Karpas-422 (cell line): ENCODE measurements at regions not wholly inside any gene's neighbourhood (a gene's known extent, or its start where the extent isn't known, plus 50 kb on each side); places are given as distances from the start of the nearest gene placed in this dataset.

Experiments used
- DNase-seq: peaks from one replicate; pipeline ENCODE4 v3.0.0-alpha.2; 2015
- H2AFZ ChIP-seq: fragments of 200-600 bp; sonication (generic); 2 replicates; pipeline ENCODE4 v1.6.1; 2014; ENCODE audit warnings: antibody characterized with exemption, low read length, mixed read lengths
- H3K27ac ChIP-seq: fragments of 200-600 bp; sonication (generic); 2 replicates; pipeline ENCODE4 v1.5.1; 2014; ENCODE audit warnings: mild to moderate bottlenecking, low read length, moderate library complexity
- H3K27me3 ChIP-seq: fragments of 200-600 bp; sonication (generic); 2 replicates; pipeline ENCODE4 v1.6.1; 2014; ENCODE audit warnings: low read length, mixed read lengths
- H3K36me3 ChIP-seq: fragments of 200-600 bp; sonication (generic); 2 replicates; pipeline ENCODE4 v1.6.1; 2014; ENCODE audit warnings: low read length, mixed read lengths; ENCODE audit not compliant: insufficient read depth
- H3K4me1 ChIP-seq: fragments of 200-600 bp; sonication (generic); 2 replicates; pipeline ENCODE4 v1.6.1; 2014; ENCODE audit warnings: mild to moderate bottlenecking, low read length, mixed read lengths
- H3K4me2 ChIP-seq: fragments of 200-600 bp; sonication (generic); 2 replicates; pipeline ENCODE4 v1.6.1; 2014; ENCODE audit warnings: low read length, low read depth, mild to moderate bottlenecking; ENCODE audit not compliant: poor library complexity, severe bottlenecking
- H3K4me3 ChIP-seq: fragments of 200-600 bp; sonication (generic); 2 replicates; pipeline ENCODE4 v1.5.1; 2014; ENCODE audit warnings: mild to moderate bottlenecking, antibody characterized with exemption, low read length, mixed read lengths
- H3K79me2 ChIP-seq: fragments of 200-600 bp; sonication (generic); 2 replicates; pipeline ENCODE4 v1.6.1; 2014; ENCODE audit warnings: mild to moderate bottlenecking, low read length, mixed read lengths
- H3K9ac ChIP-seq: fragments of 200-600 bp; sonication (generic); 2 replicates; pipeline ENCODE4 v1.6.0; 2014; ENCODE audit warnings: low read length
- H3K9me2 ChIP-seq: fragments of 200-600 bp; sonication (generic), shearing (Covaris generic); replicated peaks from 2 replicates; pipeline ENCODE4 v1.6.0; 2014; ENCODE audit warnings: mild to moderate bottlenecking, low read length, moderate library complexity; ENCODE audit not compliant: insufficient read depth
- H3K9me3 ChIP-seq: fragments of 300-700, 200-600 bp; sonication (generic); 2 replicates; pipeline ENCODE4 v1.6.1; 2014; ENCODE audit warnings: low read length, mixed read lengths
- H4K20me1 ChIP-seq: fragments of 200-600 bp; sonication (generic); 2 replicates; pipeline ENCODE4 v1.6.1; 2014; ENCODE audit warnings: mild to moderate bottlenecking, antibody characterized with exemption, low read length, low read depth; ENCODE audit not compliant: insufficient read depth

GRCh38 chr16:60491273-60491672 lies 1545.0 kb downstream of the CDH8 start:
- no peaks in the 10 kb centered on the region for H3K79me2 ChIP-seq
- H3K27ac ChIP-seq: no peak overlapping the region
- H3K4me1 ChIP-seq: no peaks in the 10 kb centered on the region
- no peak overlapping the region for H3K9ac ChIP-seq
- no peaks in the 10 kb centered on the region for H4K20me1 ChIP-seq
- H3K4me3 ChIP-seq: no peak overlapping the region
- H3K36me3 ChIP-seq: no peaks in the 10 kb centered on the region
- no peaks in the 10 kb centered on the region for H3K9me2 ChIP-seq
- H3K9me3 ChIP-seq: peaks cover 13% of the 10 kb centered on the region
- no peaks in the 10 kb centered on the region for H3K27me3 ChIP-seq
- H3K4me2 ChIP-seq: no peak overlapping the region
- no peak overlapping the region for H2AFZ ChIP-seq
- DNase-seq: no peak

GRCh38 chr16:60485872-60486489 lies 1550.3 kb downstream of the CDH8 start:
- Histone ChIP-seq H3K79me2 (no peaks in the 10 kb centered on the region), H3K9me2 (0 out of 2 replicates have a peak, but pooled peaks cover 2% of the 10 kb centered on the region), H3K4me3 (no peak overlapping the region), H3K9ac (no peak overlapping the region), H3K4me1 (no peaks in the 10 kb centered on the region), H3K36me3 (no peaks in the 10 kb centered on the region), H3K9me3 (peaks cover 15% of the 10 kb centered on the region), H2AFZ (no peak overlapping the region), H3K4me2 (no peak overlapping the region), H3K27ac (no peak overlapping the region), H3K27me3 (no peaks in the 10 kb centered on the region), H4K20me1 (no peaks in the 10 kb centered on the region)
- no peak for DNase-seq

- H2AFZ ChIP-seq: no peak overlapping the region
- no peak for DNase-seq
- no peak overlapping the region for H3K4me2 ChIP-seq
- H3K9me3 ChIP-seq: peaks cover 15% of the 10 kb centered on the region
- H3K27me3 ChIP-seq: no peaks in the 10 kb centered on the region
- H3K4me1 ChIP-seq: no peaks in the 10 kb centered on the region
- no peaks in the 10 kb centered on the region for H3K36me3 ChIP-seq
- no peaks in the 10 kb centered on the region for H3K79me2 ChIP-seq
- no peaks in the 10 kb centered on the region for H4K20me1 ChIP-seq
- no peak overlapping the region for H3K27ac ChIP-seq
- H3K9me2 ChIP-seq: 0 out of 2 replicates have a peak, but pooled peaks cover 3% of the 10 kb centered on the region
- no peak overlapping the region for H3K4me3 ChIP-seq
- H3K9ac ChIP-seq: no peak overlapping the region
These were observed 1551.3 kb downstream of the CDH8 start for GRCh38 chr16:60484901-60485300.

GRCh38 chr16:60481591-60481990 lies 1554.6 kb downstream of the CDH8 start:
- H3K4me1 ChIP-seq: no peaks in the 10 kb centered on the region
- H3K27ac ChIP-seq: no peak overlapping the region
- no peaks in the 10 kb centered on the region for H3K27me3 ChIP-seq
- no peaks in the 10 kb centered on the region for H3K36me3 ChIP-seq
- H3K9me3 ChIP-seq: peaks cover 3% of the 10 kb centered on the region; the same call in 1 of the 2 replicates
- no peaks in the 10 kb centered on the region for H3K79me2 ChIP-seq
- no peak overlapping the region for H3K9ac ChIP-seq
- no peak for DNase-seq
- H4K20me1 ChIP-seq: no peaks in the 10 kb centered on the region
- H3K9me2 ChIP-seq: 0 out of 2 replicates have a peak, but pooled peaks cover 3% of the 10 kb centered on the region
- no peak overlapping the region for H3K4me3 ChIP-seq
- H2AFZ ChIP-seq: no peak overlapping the region
- H3K4me2 ChIP-seq: no peak overlapping the region

GRCh38 chr16:60478810-60479209 lies 1557.4 kb downstream of the CDH8 start:
- DNase-seq: no peak
- Histone ChIP-seq H3K27ac (no peak overlapping the region), H3K27me3 (no peaks in the 10 kb centered on the region), H3K36me3 (no peaks in the 10 kb centered on the region), H3K4me2 (no peak overlapping the region), H2AFZ (no peak overlapping the region), H3K9ac (no peak overlapping the region), H3K4me3 (no peak overlapping the region), H3K79me2 (no peaks in the 10 kb centered on the region), H4K20me1 (no peaks in the 10 kb centered on the region), H3K4me1 (no peaks in the 10 kb centered on the region), H3K9me3 (peaks cover 5% of the 10 kb centered on the region; the same call in 1 of the 2 replicates), H3K9me2 (0 out of 2 replicates have a peak, but pooled peaks cover 3% of the 10 kb centered on the region)

GRCh38 chr16:60463986-60464385 lies 1572.3 kb downstream of the CDH8 start:
- Histone ChIP-seq H3K27me3 (no peaks in the 10 kb centered on the region), H3K4me1 (no peaks in the 10 kb centered on the region), H2AFZ (no peak overlapping the region), H3K4me3 (no peak overlapping the region), H3K9ac (no peak overlapping the region), H3K9me3 (peaks cover 40% of the 10 kb centered on the region), H3K4me2 (no peak overlapping the region), H4K20me1 (no peaks in the 10 kb centered on the region), H3K9me2 (no peaks in the 10 kb centered on the region), H3K36me3 (no peaks in the 10 kb centered on the region), H3K27ac (no peak overlapping the region), H3K79me2 (no peaks in the 10 kb centered on the region)
- no peak for DNase-seq

- Histone ChIP-seq H3K79me2 (no peaks in the 10 kb centered on the region), H4K20me1 (no peaks in the 10 kb centered on the region), H2AFZ (no peak overlapping the region), H3K4me1 (no peaks in the 10 kb centered on the region), H3K9ac (no peak overlapping the region), H3K27ac (no peak overlapping the region), H3K4me3 (no peak overlapping the region), H3K36me3 (no peaks in the 10 kb centered on the region), H3K9me2 (no peaks in the 10 kb centered on the region), H3K27me3 (no peaks in the 10 kb centered on the region), H3K9me3 (peaks cover 30% of the 10 kb centered on the region), H3K4me2 (no peak overlapping the region)
- DNase-seq: no peak
These were observed 1576.8 kb downstream of the CDH8 start for GRCh38 chr16:60459463-60459862.

GRCh38 chr16:60458255-60458654 lies 1578.0 kb downstream of the CDH8 start:
- no peak overlapping the region for H2AFZ ChIP-seq
- H3K9me2 ChIP-seq: no peaks in the 10 kb centered on the region
- no peaks in the 10 kb centered on the region for H3K36me3 ChIP-seq
- H3K27ac ChIP-seq: no peak overlapping the region
- no peak overlapping the region for H3K9ac ChIP-seq
- H3K27me3 ChIP-seq: no peaks in the 10 kb centered on the region
- H4K20me1 ChIP-seq: no peaks in the 10 kb centered on the region
- DNase-seq: no peak
- peaks cover 23% of the 10 kb centered on the region for H3K9me3 ChIP-seq
- no peak overlapping the region for H3K4me3 ChIP-seq
- no peak overlapping the region for H3K4me2 ChIP-seq
- no peaks in the 10 kb centered on the region for H3K79me2 ChIP-seq
- no peaks in the 10 kb centered on the region for H3K4me1 ChIP-seq
